Activated T-cell treated with anti-CD3 and anti-CD28 coated beads, Interleukin-2, amount 50 U/mL, for 72 hours (primary cell): ENCODE measurements at regions not wholly inside any gene's neighbourhood (a gene's known extent, or its start where the extent isn't known, plus 50 kb on each side); places are given as distances from the start of the nearest gene placed in this dataset.
"Not testable (repeated sequence)": the region's sequence is repeated elsewhere in the genome, so short reads cannot be mapped to it uniquely, and the experiment has no call there.

Experiments used
- ATAC-seq, 2 donors: fragments of 150-1000 bp; cut with Tn5 transposase; replicated peaks in 1 of 2; 2 replicates each; pipeline ENCODE4 v1.10.0; 2021; ENCODE audit warnings: moderate library complexity in 2 of 2, mild to moderate bottlenecking in 1 of 2
- DNase-seq, 2 donors: peaks; one replicate each; pipeline ENCODE4 v3.0.0; 2021 to 2022; ENCODE audit warnings: mixed read lengths in 1 of 2
- H3K27ac Mint-ChIP-seq: one replicate; pipeline ENCODE4 v1.8.0; 2022; ENCODE audit warnings: mild to moderate bottlenecking, moderate library complexity, mixed read lengths
- H3K27me3 Mint-ChIP-seq: one replicate; pipeline ENCODE4 v1.8.0; 2022; ENCODE audit warnings: low read depth, mixed read lengths
- H3K36me3 Mint-ChIP-seq, 2 donors: one replicate each; pipeline ENCODE4 v1.8.0; 2022; ENCODE audit warnings: mixed read lengths in 2 of 2, mild to moderate bottlenecking in 1 of 2; ENCODE audit not compliant: insufficient read depth in 2 of 2
- H3K4me1 Mint-ChIP-seq: one replicate; pipeline ENCODE4 v1.8.0; 2022; ENCODE audit warnings: low read depth, mixed read lengths
- H3K4me3 Mint-ChIP-seq, 2 donors: one replicate each; pipeline ENCODE4 v1.8.0; 2022; ENCODE audit warnings: mild to moderate bottlenecking in 2 of 2, mixed read lengths in 2 of 2, moderate library complexity in 2 of 2
- H3K9me3 Mint-ChIP-seq, 2 donors: one replicate each; pipeline ENCODE4 v1.8.0; 2022; ENCODE audit warnings: mixed read lengths in 2 of 2

- DNase-seq, H3K36me3 Mint-ChIP-seq, ATAC-seq, H3K27ac Mint-ChIP-seq, H3K9me3 Mint-ChIP-seq, H3K4me3 Mint-ChIP-seq: not testable (repeated sequence)
- Mint-ChIP-seq H3K27me3 (peaks cover 49% of the 10 kb centered on the region), H3K4me1 (peaks cover 15% of the 10 kb centered on the region)
Measured at GRCh38 chr2:16720737-16721136, 55.1 kb upstream of the CYRIA start.

- DNase-seq, result no peak
- Mint-ChIP-seq H3K9me3 (no peaks in the 10 kb centered on the region), H3K27me3 (peaks cover 38% of the 10 kb centered on the region), H3K4me3 (no peak overlapping the region), H3K27ac (no peak overlapping the region), H3K4me1 (peaks cover 2% of the 10 kb centered on the region), H3K36me3 (no peaks in the 10 kb centered on the region)
- no peak for ATAC-seq
Measured at GRCh38 chr2:16719485-16719808, 53.8 kb upstream of the CYRIA start.

DNA sequence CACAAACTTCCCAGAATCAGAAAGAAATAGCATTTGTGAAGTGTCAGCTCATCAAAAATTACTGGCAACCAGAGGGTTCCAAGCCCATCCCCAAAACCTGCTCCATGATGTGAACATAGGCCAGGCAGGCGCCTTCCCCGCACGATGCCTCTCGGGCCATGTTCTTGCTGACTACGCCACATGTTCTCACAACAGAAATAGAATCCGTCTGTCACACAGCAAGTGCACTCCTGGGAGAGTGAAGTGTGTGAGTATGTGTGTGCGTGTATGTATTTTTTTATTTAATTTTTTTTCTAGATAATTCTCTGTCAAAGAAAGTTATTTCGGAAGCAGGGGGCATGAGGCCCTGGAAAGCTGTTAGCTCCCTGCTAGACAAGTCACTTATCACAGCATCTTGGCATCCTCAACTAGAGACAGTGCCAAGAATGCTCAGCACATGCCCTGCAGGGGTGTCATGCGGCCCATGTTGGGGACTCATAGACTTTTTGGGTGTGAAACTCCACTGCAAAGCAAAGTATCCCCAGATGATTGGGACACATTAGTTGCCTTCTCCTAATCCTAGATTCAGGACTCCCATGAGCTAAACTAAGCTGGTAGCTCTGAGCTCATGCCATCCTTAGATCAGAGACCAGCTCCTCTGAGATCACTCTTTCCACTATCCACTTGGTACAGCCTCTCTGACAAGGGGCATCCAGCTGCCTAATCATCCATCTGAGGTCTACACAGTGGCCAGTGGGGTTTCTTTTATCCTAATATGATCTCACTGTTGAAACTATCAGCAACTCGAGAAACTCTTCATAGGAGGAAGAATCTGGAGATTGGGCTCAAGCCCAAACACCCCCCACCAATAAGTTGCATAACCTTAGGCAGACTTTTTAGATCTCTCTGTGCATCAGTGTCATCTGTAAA is 53.2 kb upstream of the CYRIA start:
- H3K9me3 Mint-ChIP-seq, result no peaks in the 10 kb centered on the region
- ATAC-seq (no peak), DNase-seq (no peak)
- H3K27me3 Mint-ChIP-seq, result peaks cover 32% of the 10 kb centered on the region
- no peaks in the 10 kb centered on the region for H3K4me1 Mint-ChIP-seq
- no peak overlapping the region for H3K4me3 Mint-ChIP-seq
- H3K36me3 Mint-ChIP-seq, result no peaks in the 10 kb centered on the region
- H3K27ac Mint-ChIP-seq, result no peak overlapping the region

- no peaks in the 10 kb centered on the region for H3K9me3 Mint-ChIP-seq
Measured at GRCh38 chr2:16717477-16717876, 51.8 kb upstream of the CYRIA start.

DNA sequence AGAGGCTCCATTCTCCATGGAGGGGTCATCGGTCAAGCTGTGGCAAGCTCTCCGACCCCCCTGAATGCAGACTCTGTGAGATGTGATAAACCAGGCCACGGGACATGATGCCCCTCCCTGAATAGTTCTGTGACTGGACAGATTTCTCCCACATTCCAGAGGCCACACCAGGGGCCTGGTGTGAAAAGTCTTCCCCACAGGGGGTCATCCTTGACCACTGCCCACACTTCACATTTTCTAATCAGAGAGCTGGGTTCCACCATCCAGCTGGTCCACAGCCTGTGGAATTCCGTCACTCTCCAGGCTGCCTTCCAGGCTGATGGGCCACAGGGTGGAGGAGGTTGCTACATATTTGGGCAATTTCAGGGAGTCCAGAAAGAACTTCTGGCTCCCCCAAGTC is 51.3 kb upstream of the CYRIA start:
- Mint-ChIP-seq H3K9me3 (no peaks in the 10 kb centered on the region), H3K36me3 (no peaks in the 10 kb centered on the region), H3K4me1 (no peaks in the 10 kb centered on the region), H3K27ac (no peak overlapping the region), H3K4me3 (no peak overlapping the region), H3K27me3 (peaks cover 27% of the 10 kb centered on the region)
- DNase-seq (no peak), ATAC-seq (no peak)

More at GRCh38 chr2:16717477-16717876, 51.8 kb upstream of the CYRIA start:
- Mint-ChIP-seq H3K4me3 (no peak overlapping the region), H3K4me1 (no peaks in the 10 kb centered on the region), H3K27ac (no peak overlapping the region), H3K36me3 (no peaks in the 10 kb centered on the region), H3K27me3 (peaks cover 24% of the 10 kb centered on the region)
- DNase-seq, result no peak
- ATAC-seq, result no peak

GRCh38 chr2:16716024-16716423 is 50.4 kb upstream of the CYRIA start:
- Mint-ChIP-seq H3K4me3 (no peak overlapping the region), H3K4me1 (no peaks in the 10 kb centered on the region), H3K27me3 (peaks cover 29% of the 10 kb centered on the region), H3K27ac (no peak overlapping the region), H3K36me3 (no peaks in the 10 kb centered on the region), H3K9me3 (no peaks in the 10 kb centered on the region)
- no peak for ATAC-seq
- no peak for DNase-seq
